GM18507 (cell line): ENCODE measurements at regions not wholly inside any gene's neighbourhood (a gene's known extent, or its start where the extent isn't known, plus 50 kb on each side); places are given as distances from the start of the nearest gene placed in this dataset.

Experiments used
- DNase-seq: peaks from one replicate; pipeline ENCODE4 v3.0.0; 2011; ENCODE audit warnings: low read depth; ENCODE audit not compliant: insufficient read length; ENCODE audit errors: extremely low spot score
- FAIRE-seq: peaks from 2 replicates; lab custom pipeline; 2011; peaks lifted over from hg19 to GRCh38; lab: Jason Lieb, UNC

- FAIRE-seq, result no peak
- DNase-seq, result no peak
Observed at GRCh38 chr1:29865051-29865450, 628.7 kb downstream of the PTPRU start.

DNA sequence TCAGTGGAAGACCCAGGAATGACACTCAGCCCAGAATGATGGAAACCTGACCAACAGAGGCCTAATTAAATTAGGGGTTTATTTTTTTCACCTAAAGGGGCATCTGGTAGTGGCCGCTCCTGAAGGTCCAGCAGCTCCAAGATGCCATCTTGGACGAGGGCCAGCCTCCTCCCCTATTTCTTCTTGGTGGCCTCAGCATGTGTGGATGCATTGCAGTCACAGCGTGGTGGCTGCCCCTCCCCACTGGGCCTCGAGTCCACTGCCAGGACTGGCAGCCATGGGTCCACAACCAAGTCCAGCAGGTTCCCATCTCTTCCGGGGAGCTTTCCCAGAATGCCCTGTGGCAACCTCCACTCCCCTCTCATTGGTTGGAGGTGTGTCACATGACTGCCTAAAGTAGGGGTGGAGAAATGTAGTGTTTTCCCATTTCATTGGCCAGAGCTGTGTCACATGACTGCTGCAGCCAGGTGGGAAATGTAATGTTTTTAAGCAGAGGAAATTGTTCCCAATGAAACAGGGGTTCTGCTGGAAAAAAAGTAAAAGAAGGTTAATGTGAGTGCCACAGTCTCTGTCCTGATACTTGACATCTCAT is 628.2 kb downstream of the PTPRU start:
- FAIRE-seq (no peak), DNase-seq (no peak)

DNA sequence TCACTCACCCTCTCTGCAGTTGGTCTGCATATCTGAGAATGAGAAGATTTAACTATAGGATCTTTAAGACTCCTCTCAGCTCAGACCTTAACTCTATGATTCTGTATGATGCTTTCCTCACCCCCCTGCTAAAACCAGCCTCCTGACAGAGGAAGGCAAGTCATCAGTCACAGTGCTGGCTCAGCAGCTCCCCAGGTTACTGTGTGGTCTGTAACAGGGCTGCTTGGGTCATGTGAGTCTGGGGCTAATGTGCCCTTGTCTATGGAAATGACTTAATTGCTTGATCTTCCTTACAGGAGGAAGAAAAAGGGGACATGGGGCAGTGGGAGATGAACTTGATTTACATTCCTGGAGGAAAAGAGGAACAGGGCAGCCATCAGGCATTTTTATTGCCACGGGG is 625.6 kb downstream of the PTPRU start:
- FAIRE-seq, result no peak
- no peak for DNase-seq

- DNase-seq, result no peak
- FAIRE-seq, result no peak
Observed at GRCh38 chr1:29861446-29861845, 625.1 kb downstream of the PTPRU start.

- FAIRE-seq (no peak), DNase-seq (no peak)
Observed at GRCh38 chr1:29860681-29861080, 624.4 kb downstream of the PTPRU start.

- DNase-seq (no peak), FAIRE-seq (no peak)
Observed at GRCh38 chr1:29860056-29860455, 623.7 kb downstream of the PTPRU start.

DNA sequence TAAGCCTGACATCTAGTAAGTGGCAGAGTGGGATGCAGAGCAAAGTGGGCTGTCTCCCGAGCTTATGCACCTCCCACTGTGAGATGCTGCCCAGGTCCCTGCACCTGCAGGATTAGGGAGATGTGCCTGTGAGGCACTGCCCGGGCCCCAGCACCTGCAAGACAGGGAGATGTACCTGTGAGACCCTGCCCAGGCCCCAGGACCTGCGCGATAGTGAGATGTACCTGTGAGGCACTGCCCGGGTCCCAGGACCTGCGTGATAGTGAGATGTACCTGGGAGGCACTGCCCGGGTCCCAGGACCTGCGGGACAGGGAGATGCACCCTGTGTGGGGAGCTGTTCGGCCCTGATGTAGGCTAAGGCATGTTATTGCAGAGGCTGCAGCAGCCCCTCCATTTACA is 622.8 kb downstream of the PTPRU start:
- DNase-seq (no peak), FAIRE-seq (no peak)

DNA sequence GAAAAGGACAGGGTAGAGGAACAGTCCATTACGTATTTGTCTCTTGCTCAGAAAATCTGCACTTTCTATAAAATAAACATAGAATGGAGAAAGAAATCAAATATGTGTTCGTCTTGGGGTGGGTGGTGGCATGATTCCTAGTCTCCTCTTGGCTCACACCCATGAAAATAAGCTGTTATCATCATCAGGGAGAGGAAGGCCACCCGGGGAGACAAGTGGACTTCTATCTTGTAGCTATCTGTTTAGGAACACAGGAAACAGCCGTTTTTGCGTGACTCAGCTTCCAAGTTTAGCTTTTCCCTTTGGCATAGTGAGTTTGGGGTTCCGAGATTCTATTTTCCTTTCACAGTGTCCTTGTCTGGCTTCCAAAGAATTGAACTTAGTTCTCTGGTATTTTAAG is 622.3 kb downstream of the PTPRU start:
- FAIRE-seq (no peak), DNase-seq (no peak)

- DNase-seq, result no peak
- FAIRE-seq, result no peak
Observed at GRCh38 chr1:29856340-29857114, 620.2 kb downstream of the PTPRU start.

GRCh38 chr1:29855561-29856160 is 619.3 kb downstream of the PTPRU start:
- FAIRE-seq (no peak), DNase-seq (no peak)

- DNase-seq, result no peak
- no peak for FAIRE-seq
Observed at GRCh38 chr1:29854700-29855276, 618.5 kb downstream of the PTPRU start.

- FAIRE-seq (no peak), DNase-seq (no peak)
Observed at GRCh38 chr1:29853716-29854330, 617.5 kb downstream of the PTPRU start.

GRCh38 chr1:29852248-29852647 is 615.9 kb downstream of the PTPRU start:
- FAIRE-seq (no peak), DNase-seq (no peak)

- no peak for FAIRE-seq
- no peak for DNase-seq
Observed at GRCh38 chr1:29851691-29852090, 615.4 kb downstream of the PTPRU start.

GRCh38 chr1:29849991-29850757 is 613.9 kb downstream of the PTPRU start:
- no peak for FAIRE-seq
- no peak for DNase-seq

- no peak for FAIRE-seq
- peak; percentile 11 for DNase-seq
Observed at GRCh38 chr1:29849038-29849750, 612.9 kb downstream of the PTPRU start.

- DNase-seq (no peak), FAIRE-seq (no peak)
Observed at GRCh38 chr1:29845910-29846309, 609.6 kb downstream of the PTPRU start.

DNA sequence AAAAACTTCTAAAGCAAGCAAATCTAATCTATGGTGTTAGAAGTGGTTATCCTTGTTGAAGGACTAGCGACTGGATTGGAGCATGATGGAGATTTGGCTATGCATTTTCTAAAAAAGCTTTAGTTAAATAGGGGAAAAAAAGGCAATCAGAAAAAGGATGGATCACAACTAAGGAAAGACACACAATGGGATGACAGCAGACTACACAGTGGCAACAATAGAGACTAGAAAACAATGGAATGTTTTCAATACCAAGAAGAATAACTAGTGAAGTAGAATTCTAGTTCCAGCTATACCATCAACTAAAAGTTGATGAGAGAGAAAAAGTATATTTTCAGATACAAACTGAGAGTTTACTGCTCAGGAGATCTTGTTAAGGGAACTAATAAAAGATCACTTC is 605.8 kb downstream of the PTPRU start:
- DNase-seq (no peak), FAIRE-seq (no peak)

GRCh38 chr1:29839726-29840125 is 603.4 kb downstream of the PTPRU start:
- no peak for DNase-seq
- no peak for FAIRE-seq
